Stimulated activated effector memory CD8-positive, alpha-beta T cell treated with anti-CD3 and anti-CD28 coated beads, Interleukin-12 subunit alpha, Interleukin-12 subunit beta, amount 100 ng/mL, for 72 hours (primary cell): ENCODE measurements at regions not wholly inside any gene's neighbourhood (a gene's known extent, or its start where the extent isn't known, plus 50 kb on each side); places are given as distances from the start of the nearest gene placed in this dataset.
A peak's percentile ranks its signal among the peaks of the same experiment; 100 is the strongest.

Experiments used
- ATAC-seq: fragments of 150-1000 bp; cut with Tn5 transposase; 2 replicates; pipeline ENCODE4 v1.10.0; 2021
- DNase-seq, 2 donors: peaks; one replicate each; pipeline ENCODE4 v3.0.0; 2021 to 2022; ENCODE audit warnings: low spot score in 2 of 2
- H3K27ac Mint-ChIP-seq: one replicate; pipeline ENCODE4 v1.8.0; 2022; ENCODE audit warnings: mild to moderate bottlenecking, mixed read lengths
- H3K36me3 Mint-ChIP-seq: one replicate; pipeline ENCODE4 v1.8.0; 2022; ENCODE audit warnings: mild to moderate bottlenecking, mixed read lengths
- H3K4me1 Mint-ChIP-seq: one replicate; pipeline ENCODE4 v1.8.0; 2022; ENCODE audit warnings: mixed read lengths
- H3K4me3 Mint-ChIP-seq: one replicate; pipeline ENCODE4 v1.8.0; 2022; ENCODE audit warnings: mild to moderate bottlenecking, mixed read lengths
- H3K9me3 Mint-ChIP-seq: one replicate; pipeline ENCODE4 v1.8.0; 2022; ENCODE audit warnings: mixed read lengths

GRCh38 chr11:81749245-81749644 lies 984.4 kb downstream of the FAM181B start:
- no peak overlapping the region for H3K27ac Mint-ChIP-seq
- H3K9me3 Mint-ChIP-seq: no peaks in the 10 kb centered on the region
- no peaks in the 10 kb centered on the region for H3K4me1 Mint-ChIP-seq
- no peak for DNase-seq
- no peaks in the 10 kb centered on the region for H3K36me3 Mint-ChIP-seq
- peak; percentile 51 for ATAC-seq
- no peak overlapping the region for H3K4me3 Mint-ChIP-seq

- Mint-ChIP-seq H3K36me3 (no peaks in the 10 kb centered on the region), H3K9me3 (no peaks in the 10 kb centered on the region), H3K4me1 (no peaks in the 10 kb centered on the region), H3K27ac (no peak overlapping the region), H3K4me3 (no peak overlapping the region)
- DNase-seq: no peak
- peak; percentile 34 for ATAC-seq
Observed at GRCh38 chr11:81744336-81745116, 989.1 kb downstream of the FAM181B start.

- H3K4me3 Mint-ChIP-seq: no peak overlapping the region
- DNase-seq: no peak
Observed at GRCh38 chr11:81725701-81726100, 1008.0 kb downstream of the FAM181B start.

GRCh38 chr11:81717695-81718094 lies 1016.0 kb downstream of the FAM181B start:
- DNase-seq (no peak), ATAC-seq (no peak)
- H3K9me3 Mint-ChIP-seq: no peaks in the 10 kb centered on the region
- H3K4me3 Mint-ChIP-seq: no peak overlapping the region
- H3K36me3 Mint-ChIP-seq: no peaks in the 10 kb centered on the region
- no peak overlapping the region for H3K27ac Mint-ChIP-seq
- no peaks in the 10 kb centered on the region for H3K4me1 Mint-ChIP-seq

More at GRCh38 chr11:81725701-81726100, 1008.0 kb downstream of the FAM181B start:
- H3K27ac Mint-ChIP-seq: no peak overlapping the region
- peaks cover 11% of the 10 kb centered on the region for H3K9me3 Mint-ChIP-seq
- no peak for ATAC-seq
- no peaks in the 10 kb centered on the region for H3K4me1 Mint-ChIP-seq
- no peaks in the 10 kb centered on the region for H3K36me3 Mint-ChIP-seq

GRCh38 chr11:81707881-81708280 lies 1025.8 kb downstream of the FAM181B start:
- no peaks in the 10 kb centered on the region for H3K36me3 Mint-ChIP-seq
- peaks cover 6% of the 10 kb centered on the region for H3K9me3 Mint-ChIP-seq
- DNase-seq: no peak
- H3K27ac Mint-ChIP-seq: no peak overlapping the region
- no peak overlapping the region for H3K4me3 Mint-ChIP-seq
- no peaks in the 10 kb centered on the region for H3K4me1 Mint-ChIP-seq
- ATAC-seq: no peak

GRCh38 chr11:81705283-81705682 lies 1028.4 kb downstream of the FAM181B start:
- Mint-ChIP-seq H3K9me3 (peaks cover 6% of the 10 kb centered on the region), H3K4me1 (no peaks in the 10 kb centered on the region), H3K27ac (no peak overlapping the region), H3K4me3 (no peak overlapping the region), H3K36me3 (no peaks in the 10 kb centered on the region)
- no peak for DNase-seq
- ATAC-seq: no peak

- Mint-ChIP-seq H3K27ac (no peak overlapping the region), H3K4me1 (no peaks in the 10 kb centered on the region), H3K9me3 (peaks cover 19% of the 10 kb centered on the region), H3K4me3 (no peak overlapping the region), H3K36me3 (no peaks in the 10 kb centered on the region)
- ATAC-seq: no peak
- DNase-seq: no peak
Observed at GRCh38 chr11:81700076-81700475, 1033.6 kb downstream of the FAM181B start.

GRCh38 chr11:81687057-81687456 lies 1046.6 kb downstream of the FAM181B start:
- Mint-ChIP-seq H3K27ac (no peak overlapping the region), H3K4me3 (no peak overlapping the region), H3K9me3 (no peaks in the 10 kb centered on the region), H3K36me3 (no peaks in the 10 kb centered on the region), H3K4me1 (no peaks in the 10 kb centered on the region)
- no peak for DNase-seq
- no peak for ATAC-seq

GRCh38 chr11:81674211-81674610 lies 1059.5 kb downstream of the FAM181B start:
- ATAC-seq: peak; percentile 93
- Mint-ChIP-seq H3K9me3 (peaks cover 4% of the 10 kb centered on the region), H3K36me3 (no peaks in the 10 kb centered on the region)

GRCh38 chr11:81673001-81673400 lies 1060.7 kb downstream of the FAM181B start:
- Mint-ChIP-seq H3K9me3 (peaks cover 3% of the 10 kb centered on the region), H3K4me1 (no peaks in the 10 kb centered on the region), H3K36me3 (no peaks in the 10 kb centered on the region), H3K27ac (no peak overlapping the region), H3K4me3 (no peak overlapping the region)
- ATAC-seq: no peak
- no peak for DNase-seq

More at GRCh38 chr11:81674211-81674610, 1059.5 kb downstream of the FAM181B start:
- no peak overlapping the region for H3K27ac Mint-ChIP-seq
- no peaks in the 10 kb centered on the region for H3K4me1 Mint-ChIP-seq
- no peak for DNase-seq
- H3K4me3 Mint-ChIP-seq: no peak overlapping the region

- H3K4me3 Mint-ChIP-seq: no peak overlapping the region
- H3K36me3 Mint-ChIP-seq: no peaks in the 10 kb centered on the region
- ATAC-seq (no peak), DNase-seq (no peak)
- no peaks in the 10 kb centered on the region for H3K4me1 Mint-ChIP-seq
- H3K27ac Mint-ChIP-seq: no peak overlapping the region
- no peaks in the 10 kb centered on the region for H3K9me3 Mint-ChIP-seq
Observed at GRCh38 chr11:81669935-81670543, 1063.6 kb downstream of the FAM181B start.

GRCh38 chr11:81658722-81659121 lies 1074.9 kb downstream of the FAM181B start:
- Mint-ChIP-seq H3K4me3 (no peak overlapping the region), H3K9me3 (no peaks in the 10 kb centered on the region), H3K27ac (no peak overlapping the region), H3K36me3 (no peaks in the 10 kb centered on the region), H3K4me1 (no peaks in the 10 kb centered on the region)
- DNase-seq (no peak), ATAC-seq (no peak)

- Mint-ChIP-seq H3K27ac (no peak overlapping the region), H3K4me3 (no peak overlapping the region), H3K4me1 (no peaks in the 10 kb centered on the region), H3K36me3 (no peaks in the 10 kb centered on the region), H3K9me3 (no peaks in the 10 kb centered on the region)
- ATAC-seq: no peak
- no peak for DNase-seq
Observed at GRCh38 chr11:81655351-81655750, 1078.3 kb downstream of the FAM181B start.

GRCh38 chr11:81647374-81647773 lies 1086.3 kb downstream of the FAM181B start:
- H3K27ac Mint-ChIP-seq: no peak overlapping the region
- no peaks in the 10 kb centered on the region for H3K9me3 Mint-ChIP-seq
- no peaks in the 10 kb centered on the region for H3K36me3 Mint-ChIP-seq
- no peak for DNase-seq
- no peak overlapping the region for H3K4me3 Mint-ChIP-seq
- no peak for ATAC-seq
- no peaks in the 10 kb centered on the region for H3K4me1 Mint-ChIP-seq

- DNase-seq (no peak), ATAC-seq (peak; percentile 61)
Observed at GRCh38 chr11:81644239-81644840, 1089.3 kb downstream of the FAM181B start.

GRCh38 chr11:81634483-81634882 lies 1099.2 kb downstream of the FAM181B start:
- no peak overlapping the region for H3K27ac Mint-ChIP-seq
- H3K36me3 Mint-ChIP-seq: no peaks in the 10 kb centered on the region
- ATAC-seq (no peak), DNase-seq (no peak)
- H3K4me3 Mint-ChIP-seq: no peak overlapping the region
- no peaks in the 10 kb centered on the region for H3K4me1 Mint-ChIP-seq
- no peaks in the 10 kb centered on the region for H3K9me3 Mint-ChIP-seq

More at GRCh38 chr11:81644239-81644840, 1089.3 kb downstream of the FAM181B start:
- Mint-ChIP-seq H3K36me3 (no peaks in the 10 kb centered on the region), H3K4me1 (no peaks in the 10 kb centered on the region), H3K9me3 (no peaks in the 10 kb centered on the region), H3K27ac (no peak overlapping the region), H3K4me3 (no peak overlapping the region)
